Neural progenitor cell (in vitro differentiated cells): ENCODE measurements at regions not wholly inside any gene's neighbourhood (a gene's known extent, or its start where the extent isn't known, plus 50 kb on each side); places are given as distances from the start of the nearest gene placed in this dataset.

Experiments used
- EZH2 ChIP-seq: fragments of 200-600 bp; sonication (generic); IDR thresholded peaks from 2 replicates; pipeline ENCODE4 v1.6.1; 2017; ENCODE audit warnings: antibody characterized with exemption, mild to moderate bottlenecking, moderate library complexity
- EZH2phosphoT487 ChIP-seq: fragments of 200-600 bp; sonication (generic); IDR thresholded peaks from 2 replicates; pipeline ENCODE4 v1.6.1; 2017; ENCODE audit warnings: antibody characterized with exemption
- TF ChIP-seq, protein P1 (sequence below): fragments of 200-600 bp; sonication (generic); IDR thresholded peaks from 2 replicates; pipeline ENCODE4 v1.5.1; 2017; ENCODE audit warnings: antibody characterized with exemption, mild to moderate bottlenecking

DNA sequence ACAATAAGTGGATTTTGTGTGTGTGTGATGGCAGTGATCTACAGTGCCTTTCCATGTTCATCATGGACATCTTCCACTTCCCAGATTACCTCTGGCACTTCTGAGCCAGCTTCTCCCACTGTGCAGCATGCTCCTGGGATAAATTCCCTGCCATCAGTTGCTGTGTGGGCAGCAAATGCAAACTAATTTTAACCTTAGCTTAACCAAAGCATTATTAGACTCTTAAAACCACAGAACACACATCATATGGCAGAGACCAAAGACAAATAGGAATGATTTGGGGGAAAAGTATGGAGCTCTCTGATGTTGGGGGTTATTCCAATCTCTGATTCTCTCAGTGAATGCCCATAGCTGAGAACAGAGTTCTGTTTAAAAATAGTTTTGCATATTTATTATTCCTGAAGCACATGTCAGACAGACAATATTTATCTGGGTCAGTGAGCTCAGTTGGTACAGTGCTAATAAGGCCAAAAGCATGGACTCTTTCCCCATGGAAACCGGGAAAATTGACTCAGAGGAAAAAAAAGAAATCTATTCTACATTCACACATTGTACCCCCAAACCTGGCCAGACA lies 567.4 kb downstream of the IQCM start:
- TF ChIP-seq, protein P1, sequence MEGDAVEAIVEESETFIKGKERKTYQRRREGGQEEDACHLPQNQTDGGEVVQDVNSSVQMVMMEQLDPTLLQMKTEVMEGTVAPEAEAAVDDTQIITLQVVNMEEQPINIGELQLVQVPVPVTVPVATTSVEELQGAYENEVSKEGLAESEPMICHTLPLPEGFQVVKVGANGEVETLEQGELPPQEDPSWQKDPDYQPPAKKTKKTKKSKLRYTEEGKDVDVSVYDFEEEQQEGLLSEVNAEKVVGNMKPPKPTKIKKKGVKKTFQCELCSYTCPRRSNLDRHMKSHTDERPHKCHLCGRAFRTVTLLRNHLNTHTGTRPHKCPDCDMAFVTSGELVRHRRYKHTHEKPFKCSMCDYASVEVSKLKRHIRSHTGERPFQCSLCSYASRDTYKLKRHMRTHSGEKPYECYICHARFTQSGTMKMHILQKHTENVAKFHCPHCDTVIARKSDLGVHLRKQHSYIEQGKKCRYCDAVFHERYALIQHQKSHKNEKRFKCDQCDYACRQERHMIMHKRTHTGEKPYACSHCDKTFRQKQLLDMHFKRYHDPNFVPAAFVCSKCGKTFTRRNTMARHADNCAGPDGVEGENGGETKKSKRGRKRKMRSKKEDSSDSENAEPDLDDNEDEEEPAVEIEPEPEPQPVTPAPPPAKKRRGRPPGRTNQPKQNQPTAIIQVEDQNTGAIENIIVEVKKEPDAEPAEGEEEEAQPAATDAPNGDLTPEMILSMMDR, result no peak
- TF ChIP-seq EZH2phosphoT487, result no peak
- no peak for TF ChIP-seq EZH2
